HG02981 (cell line): ENCODE measurements at regions not wholly inside any gene's neighbourhood (a gene's known extent, or its start where the extent isn't known, plus 50 kb on each side); places are given as distances from the start of the nearest gene placed in this dataset.

Experiments
- ATAC-seq: cut with Tn5 transposase; IDR thresholded peaks from one replicate; pipeline ENCODE4 v1.9.1; 2021; ENCODE audit warnings: mild to moderate bottlenecking, moderate library complexity; ENCODE audit not compliant: unreplicated experiment

DNA sequence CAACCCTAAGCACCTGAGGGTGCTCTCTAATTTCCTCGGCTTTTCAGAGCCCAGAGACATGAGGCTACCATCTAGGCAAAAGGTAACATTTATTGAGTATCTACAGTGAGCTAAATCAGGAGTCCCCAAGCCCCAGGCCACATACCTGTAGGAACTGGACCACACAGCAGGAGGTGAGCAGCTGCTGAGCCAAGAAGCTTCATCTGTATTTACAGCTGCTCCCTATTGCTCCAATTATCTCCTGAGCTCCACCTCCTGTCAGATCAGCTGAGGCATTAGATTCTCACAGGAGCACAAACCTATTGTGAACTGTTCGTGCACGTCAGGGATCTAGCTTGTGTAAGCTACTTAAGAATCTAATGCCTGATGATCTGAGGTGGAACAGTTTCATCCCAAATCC is 70.2 kb downstream of the RND3 start:
- ATAC-seq = no peak

- no peak for ATAC-seq
Observed at GRCh38 chr2:150415022-150415421, 72.4 kb downstream of the RND3 start.

DNA sequence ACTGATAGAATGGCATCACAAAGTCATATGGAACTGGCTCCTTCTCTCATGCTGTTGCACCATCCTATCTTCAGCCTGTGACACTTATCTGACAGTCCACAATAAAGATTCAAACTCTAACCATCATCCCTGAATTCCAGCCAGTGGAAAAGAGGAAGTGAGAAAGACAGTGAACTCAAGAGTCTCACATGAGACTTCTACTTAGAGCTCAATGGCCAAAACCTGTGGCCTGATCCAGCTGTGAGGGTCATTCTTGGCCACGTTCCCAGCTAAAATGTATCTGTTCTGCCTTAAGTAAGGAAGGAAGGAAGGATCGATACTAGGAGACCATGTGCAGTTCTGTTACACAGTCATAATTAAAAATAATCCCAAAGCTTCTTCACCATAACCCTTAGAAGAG is 73.6 kb downstream of the RND3 start:
- ATAC-seq = no peak

DNA sequence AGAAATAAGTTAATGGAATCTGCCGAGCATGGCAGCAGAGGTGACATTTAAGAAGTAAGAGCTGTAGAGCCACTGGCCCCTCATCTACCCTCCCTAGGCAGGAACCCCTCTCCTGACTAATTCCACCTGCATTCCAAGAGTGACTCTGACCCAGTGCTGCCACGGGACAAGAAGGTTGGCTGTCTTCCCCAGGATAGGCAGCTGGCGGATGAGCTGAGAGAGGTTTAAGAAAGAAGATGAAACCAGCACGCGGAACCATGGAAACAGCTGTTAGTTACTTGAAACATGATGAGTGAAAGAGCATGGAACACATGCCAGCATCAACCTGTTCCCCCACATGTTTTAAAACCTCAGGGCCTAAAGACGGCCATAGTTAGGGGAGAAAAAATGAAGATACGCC is 74.1 kb downstream of the RND3 start:
- no peak for ATAC-seq

DNA sequence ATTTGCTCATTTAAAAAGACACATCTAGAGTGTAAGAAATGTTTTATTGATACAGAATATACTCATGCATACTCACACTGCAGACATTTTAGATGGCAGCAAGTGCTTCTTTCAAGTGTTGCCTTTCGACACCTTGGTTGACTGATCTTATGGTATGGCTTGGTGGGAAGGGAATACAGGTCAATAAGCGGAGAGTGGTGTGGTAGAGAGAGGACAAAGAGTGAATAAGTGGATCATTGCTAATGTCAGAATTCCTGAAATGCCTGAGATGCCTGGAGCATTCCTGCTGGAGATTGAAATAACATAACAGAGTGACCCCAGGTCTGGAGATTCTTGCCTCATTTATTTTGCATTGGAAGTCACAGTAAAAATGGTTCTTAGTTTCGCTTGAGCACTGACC is 76.7 kb downstream of the RND3 start:
- ATAC-seq = no peak

DNA sequence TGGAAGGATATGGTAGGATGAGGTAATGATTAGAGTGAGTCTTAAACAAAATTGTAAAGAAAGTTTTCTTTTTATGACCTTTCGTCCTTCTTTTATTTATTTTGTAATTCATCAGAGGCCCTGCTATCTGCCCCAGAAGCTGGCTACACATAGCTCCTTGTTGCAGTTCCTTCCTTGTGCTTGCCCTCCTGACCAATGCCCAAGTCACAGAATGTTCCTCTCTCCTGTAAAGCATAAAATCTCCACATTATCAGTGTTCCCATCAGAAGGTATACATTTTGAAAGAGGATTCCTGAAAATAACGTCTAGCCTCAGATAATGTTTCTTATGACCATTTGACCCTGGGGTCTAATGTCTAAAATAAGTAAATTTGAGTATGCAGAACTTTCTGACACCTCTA is 78.3 kb downstream of the RND3 start:
- no peak for ATAC-seq

DNA sequence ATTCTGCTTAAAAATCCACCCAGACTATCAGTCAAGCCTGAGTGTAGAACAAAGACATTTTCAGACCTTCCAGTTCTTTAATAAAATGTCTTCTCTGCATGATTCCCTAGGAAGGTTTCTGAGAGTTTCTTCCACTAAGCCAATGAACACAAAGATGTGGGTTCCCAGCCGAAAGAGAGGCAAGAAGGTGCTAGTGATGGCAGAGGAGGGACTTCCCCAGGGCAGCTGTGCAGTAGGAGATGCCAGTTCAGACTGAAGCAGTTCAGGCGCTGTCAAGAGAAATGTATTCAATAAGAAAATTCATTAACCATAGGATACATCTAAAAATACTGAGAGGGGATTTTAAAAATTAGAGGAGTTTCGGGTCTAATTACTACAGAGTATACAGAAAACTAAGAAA is 83.3 kb downstream of the RND3 start:
- ATAC-seq = no peak

GRCh38 chr2:150403457-150403856 is 84.0 kb downstream of the RND3 start:
- no peak for ATAC-seq

DNA sequence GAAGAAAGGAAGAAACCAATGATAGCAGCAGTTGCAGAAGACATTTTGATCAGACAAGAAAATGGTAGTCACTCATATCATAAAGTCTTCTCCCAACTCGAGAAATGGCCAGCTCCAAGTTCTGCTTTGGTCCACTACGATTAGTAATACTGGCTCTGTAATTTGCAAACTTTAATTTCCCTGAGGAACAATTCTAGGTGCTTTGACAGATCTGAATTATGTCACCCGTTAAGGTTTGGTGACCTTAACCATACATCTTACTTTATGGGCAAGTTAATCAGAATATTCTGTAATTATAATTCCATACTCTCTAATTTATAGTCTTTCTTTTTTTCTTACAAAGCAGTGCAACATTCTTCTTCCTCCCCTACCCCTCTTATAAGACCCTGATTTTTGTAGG is 84.5 kb downstream of the RND3 start:
- ATAC-seq = no peak

DNA sequence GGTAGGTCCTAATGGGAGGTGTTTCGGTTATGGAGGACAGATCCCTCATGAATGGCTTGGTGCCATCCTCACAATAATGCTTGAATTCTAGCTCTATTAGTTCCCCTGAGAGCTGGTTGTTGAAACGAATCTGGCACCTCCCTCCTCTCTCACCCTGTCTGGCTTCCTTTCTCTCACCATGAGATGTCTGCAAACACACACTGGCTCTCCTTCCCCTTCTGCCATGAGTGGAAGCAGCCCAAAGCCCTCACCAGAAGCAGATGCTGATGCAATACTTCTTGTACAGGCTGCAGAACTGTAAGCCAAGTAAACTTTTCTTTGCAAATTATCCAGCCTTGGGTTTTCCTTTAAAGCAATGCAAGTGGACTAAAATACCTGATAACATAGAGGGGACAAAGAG is 86.6 kb downstream of the RND3 start:
- ATAC-seq = no peak

DNA sequence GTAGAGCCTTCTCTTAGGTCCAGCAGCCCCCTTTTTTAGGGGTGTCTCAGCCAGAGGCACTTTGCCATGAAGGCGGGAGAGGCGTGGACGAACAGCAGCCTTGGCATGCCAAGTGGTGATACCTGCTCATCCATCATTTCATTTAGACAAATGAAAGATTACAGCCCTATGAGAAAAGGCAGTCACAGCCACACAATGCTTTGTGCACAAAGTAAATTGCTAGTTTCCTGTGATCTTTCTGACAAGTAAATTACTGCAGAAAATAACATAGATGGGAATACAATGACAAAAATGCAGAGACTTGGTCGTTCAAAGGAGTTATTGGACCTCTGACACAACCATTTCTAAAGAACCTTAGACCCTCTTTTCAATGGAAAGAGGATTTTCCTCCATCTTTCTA is 94.9 kb downstream of the RND3 start:
- no peak for ATAC-seq

- ATAC-seq = no peak
Observed at GRCh38 chr2:150391779-150392178, 95.7 kb downstream of the RND3 start.

GRCh38 chr2:150389447-150389846 is 98.0 kb downstream of the RND3 start:
- no peak for ATAC-seq

GRCh38 chr2:150388289-150388625 is 99.2 kb downstream of the RND3 start:
- ATAC-seq = no peak

- ATAC-seq = no peak
Observed at GRCh38 chr2:150387586-150388288, 99.7 kb downstream of the RND3 start.

DNA sequence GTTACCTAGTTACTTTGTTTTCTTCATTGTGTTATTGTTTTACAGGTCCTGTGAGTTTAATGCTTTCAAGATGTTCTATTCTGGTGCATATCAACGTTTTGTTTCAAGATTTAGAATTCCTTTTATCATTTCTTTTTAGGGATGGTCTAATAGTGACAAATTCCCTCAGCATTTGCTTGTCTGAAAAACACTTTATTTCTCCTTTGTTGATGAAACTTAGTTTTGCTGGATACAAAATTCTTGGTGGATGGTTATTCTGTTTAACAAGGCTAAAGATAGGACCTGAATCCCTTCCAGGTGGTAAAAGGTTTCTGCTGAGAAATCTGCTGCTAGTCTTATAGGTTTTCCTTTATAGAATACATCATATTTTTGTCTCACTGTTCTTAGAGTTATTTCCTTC is 102.3 kb downstream of the RND3 start:
- ATAC-seq = no peak

DNA sequence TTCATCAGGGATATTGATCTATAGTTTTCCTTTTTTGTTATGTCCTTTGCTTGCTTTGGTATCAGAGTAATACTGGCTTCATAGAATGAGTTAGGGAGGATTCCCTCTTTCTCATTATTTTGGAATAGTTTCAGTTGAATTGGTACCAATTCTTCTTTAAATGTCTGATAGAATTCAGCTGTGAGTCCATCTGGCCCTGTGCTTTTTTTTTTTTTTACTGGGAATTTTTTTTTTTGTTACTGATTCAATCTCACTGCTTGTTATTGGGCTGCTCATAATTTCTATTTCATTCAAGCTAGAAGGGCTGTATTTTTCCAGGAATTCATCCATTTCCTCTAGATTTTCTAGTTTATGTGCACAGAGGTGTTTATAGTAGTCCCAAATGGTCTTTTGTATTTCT is 103.9 kb downstream of the RND3 start:
- ATAC-seq = no peak

DNA sequence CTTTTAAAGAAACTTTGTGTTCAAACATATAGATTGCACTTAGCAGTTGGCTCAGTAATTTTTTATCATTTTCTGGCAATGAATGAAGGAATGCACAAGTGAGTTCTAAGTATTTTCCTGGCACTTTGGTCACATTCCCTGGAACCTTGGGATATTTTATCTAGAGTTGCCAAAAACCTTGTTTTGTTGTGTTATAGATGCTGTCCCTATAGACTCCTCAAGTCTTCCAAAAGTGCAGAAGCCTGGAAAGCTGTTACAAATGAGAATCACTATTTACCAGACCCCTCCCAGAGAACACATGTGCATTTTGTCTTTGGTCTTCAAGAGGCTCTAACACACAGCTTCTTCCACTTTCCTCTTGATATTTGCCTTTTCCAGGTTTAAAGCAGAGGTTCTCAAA is 108.3 kb downstream of the RND3 start:
- no peak for ATAC-seq

DNA sequence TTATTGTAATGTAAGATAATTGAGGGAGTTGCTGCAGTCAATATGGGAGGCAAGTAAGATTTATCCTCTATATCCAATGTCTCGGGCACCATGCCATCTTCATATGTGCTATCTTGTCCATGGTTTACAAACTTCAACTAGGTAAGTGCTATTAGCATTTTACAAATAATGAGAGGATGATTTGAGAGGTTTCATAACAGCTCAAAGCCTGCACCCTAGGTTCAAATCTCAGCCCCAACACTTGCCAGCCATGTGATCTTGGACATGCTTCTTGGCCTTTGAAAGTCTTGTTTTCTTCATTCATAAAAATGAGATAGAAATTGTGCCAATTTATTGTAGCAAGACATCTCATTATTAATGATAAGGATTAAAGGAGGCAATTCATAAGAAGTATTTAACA is 108.8 kb downstream of the RND3 start:
- ATAC-seq = no peak

- ATAC-seq = no peak
Observed at GRCh38 chr2:150376553-150377335, 110.7 kb downstream of the RND3 start.

GRCh38 chr2:150375333-150375732 is 112.1 kb downstream of the RND3 start:
- no peak for ATAC-seq

GRCh38 chr2:150374492-150374891 is 113.0 kb downstream of the RND3 start:
- ATAC-seq = no peak

DNA sequence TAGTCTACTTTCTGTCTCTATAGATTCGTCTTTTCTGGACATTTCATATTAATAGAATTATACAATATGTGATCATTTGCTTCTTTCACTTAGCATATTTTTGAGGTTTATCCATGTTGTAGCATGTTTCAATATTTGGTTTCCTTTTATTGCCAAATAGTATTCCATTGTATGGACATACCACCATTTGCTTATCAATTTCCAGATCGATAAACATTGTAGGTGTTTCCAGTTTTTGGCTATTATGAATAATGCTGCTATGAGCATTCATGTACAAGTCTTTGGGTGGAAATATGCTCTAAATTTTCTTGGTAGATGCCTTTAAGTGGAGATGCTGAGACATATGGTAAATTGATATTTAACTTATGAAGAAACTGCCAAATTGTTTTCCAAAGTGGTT is 114.1 kb downstream of the RND3 start:
- no peak for ATAC-seq
